Mucosa of rectum (tissue), 2 donors: ENCODE measurements at regions not wholly inside any gene's neighbourhood (a gene's known extent, or its start where the extent isn't known, plus 50 kb on each side); places are given as distances from the start of the nearest gene placed in this dataset.
"Not testable (repeated sequence)": the region's sequence is repeated elsewhere in the genome, so short reads cannot be mapped to it uniquely, and the experiment has no call there.

Experiments used
- H3K27ac ChIP-seq, 2 donors: one replicate each; pipeline ENCODE4 v1.7.0; 2013; ENCODE audit warnings: inconsistent platforms in 2 of 2, low read depth in 2 of 2, low read length in 2 of 2
- H3K27me3 ChIP-seq, 2 donors: one replicate each; pipeline ENCODE4 v1.7.0; 2013; ENCODE audit warnings: low read length in 2 of 2; ENCODE audit not compliant: control insufficient read depth in 2 of 2, insufficient read depth in 2 of 2
- H3K36me3 ChIP-seq, 2 donors: one replicate each; pipeline ENCODE4 v1.7.0; 2013; ENCODE audit warnings: low read length in 2 of 2; ENCODE audit not compliant: control insufficient read depth in 2 of 2, insufficient read depth in 2 of 2
- H3K4me1 ChIP-seq, 2 donors: one replicate each; pipeline ENCODE4 v1.7.0; 2013; ENCODE audit warnings: low read length in 2 of 2, mild to moderate bottlenecking in 1 of 2; ENCODE audit not compliant: control insufficient read depth in 2 of 2, insufficient read depth in 2 of 2
- H3K4me3 ChIP-seq, 2 donors: one replicate each; pipeline ENCODE4 v1.7.0; 2013; ENCODE audit warnings: low read length in 2 of 2
- H3K9ac ChIP-seq, 2 donors: one replicate each; pipeline ENCODE4 v1.7.0; 2013; ENCODE audit warnings: low read length in 2 of 2, low read depth in 1 of 2, mild to moderate bottlenecking in 1 of 2
- H3K9me3 ChIP-seq, 2 donors: one replicate each; pipeline ENCODE4 v1.7.0; 2013; ENCODE audit warnings: low read length in 2 of 2; ENCODE audit not compliant: control insufficient read depth in 2 of 2
- donor health status: healthy.
- donor health status: Normal muscosa, but diverticular disease.

DNA sequence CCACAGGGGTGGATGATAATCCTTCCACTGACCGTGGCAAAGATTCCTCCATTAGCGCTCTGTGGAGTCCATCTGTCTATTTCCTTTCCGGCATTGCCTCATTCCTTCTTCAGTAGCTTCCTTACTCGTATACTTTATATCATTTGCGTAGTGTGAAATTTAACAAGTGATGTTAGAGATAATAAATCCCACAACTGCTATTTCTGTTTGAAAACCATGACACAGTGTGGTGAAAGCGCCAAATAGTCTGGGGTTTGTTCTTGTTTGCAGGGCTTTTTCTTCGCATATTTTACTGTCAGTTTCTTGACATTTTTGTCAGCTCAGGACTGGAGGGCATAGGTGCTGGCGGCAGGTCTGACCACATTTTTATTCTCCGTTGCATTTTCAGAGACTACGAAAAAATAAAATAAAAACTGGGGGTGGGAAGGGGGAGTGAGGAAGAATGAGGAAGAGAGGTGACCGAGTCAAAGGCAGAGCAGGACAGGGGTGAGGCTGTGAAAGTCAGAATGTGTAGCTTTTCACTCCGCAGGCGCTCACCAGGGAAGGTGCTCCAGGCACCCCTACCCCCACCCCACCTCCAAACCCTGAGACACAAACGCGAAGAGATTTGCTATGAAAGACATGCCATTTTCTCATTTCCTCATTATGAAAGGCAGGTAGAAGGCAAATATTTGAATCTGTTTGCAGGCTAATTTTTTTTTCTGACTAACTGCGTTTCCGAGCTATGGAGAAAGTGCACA, 965.0 kb downstream of the MCTP2 start:
- Histone ChIP-seq H3K4me3 (no peak overlapping the region), H3K36me3 (no peaks in the 10 kb centered on the region), H3K27me3 (no peaks in the 10 kb centered on the region), H3K27ac (no peak overlapping the region), H3K9ac (no peak overlapping the region), H3K4me1 (no peaks in the 10 kb centered on the region), H3K9me3 (peaks cover 0 to 3% of the 10 kb centered on the region in 2 donors)

DNA sequence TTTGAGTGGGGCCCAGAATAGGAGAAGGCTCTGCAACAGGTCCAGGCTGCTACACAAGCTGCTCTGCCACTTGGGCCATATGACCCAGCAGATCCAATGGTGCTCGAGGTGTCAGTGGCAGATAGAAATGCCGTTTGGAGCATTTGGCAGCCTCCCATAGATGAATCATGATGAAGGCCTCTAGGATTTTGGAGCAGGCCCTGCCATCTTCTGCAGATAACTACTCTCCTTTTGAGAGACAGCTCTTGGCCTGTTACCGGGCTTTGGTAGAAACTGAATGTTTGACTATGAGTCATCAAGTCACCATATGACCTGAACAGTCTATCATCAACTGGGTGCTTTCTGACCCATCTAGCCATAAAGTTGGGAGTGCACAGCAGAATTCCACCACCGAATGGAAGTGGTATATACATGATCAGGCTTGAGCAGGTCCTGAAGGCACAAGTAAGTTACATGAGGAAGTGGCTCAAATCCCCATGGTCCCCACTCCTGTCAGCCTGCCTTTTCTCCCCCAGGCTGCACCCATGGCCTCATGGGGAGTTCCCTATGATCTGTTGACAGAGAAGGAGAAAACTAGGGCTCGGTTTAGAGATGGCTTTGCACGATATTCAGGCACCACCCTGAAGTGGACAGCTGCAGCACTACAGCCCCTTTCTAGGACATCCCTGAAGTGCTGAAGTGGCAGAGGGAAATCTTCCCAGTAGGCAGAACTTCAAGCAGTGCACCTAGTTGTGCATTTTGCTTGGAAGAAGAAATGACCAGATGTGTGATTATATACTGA, 971.4 kb downstream of the MCTP2 start:
- H3K36me3 ChIP-seq: no peaks in the 10 kb centered on the region
- no peak overlapping the region for H3K27ac ChIP-seq
- H3K9me3 ChIP-seq: peaks cover 2 to 5% of the 10 kb centered on the region in 2 donors
- no peak overlapping the region for H3K9ac ChIP-seq
- H3K4me1 ChIP-seq: no peaks in the 10 kb centered on the region
- no peaks in the 10 kb centered on the region for H3K27me3 ChIP-seq
- no peak overlapping the region for H3K4me3 ChIP-seq

DNA sequence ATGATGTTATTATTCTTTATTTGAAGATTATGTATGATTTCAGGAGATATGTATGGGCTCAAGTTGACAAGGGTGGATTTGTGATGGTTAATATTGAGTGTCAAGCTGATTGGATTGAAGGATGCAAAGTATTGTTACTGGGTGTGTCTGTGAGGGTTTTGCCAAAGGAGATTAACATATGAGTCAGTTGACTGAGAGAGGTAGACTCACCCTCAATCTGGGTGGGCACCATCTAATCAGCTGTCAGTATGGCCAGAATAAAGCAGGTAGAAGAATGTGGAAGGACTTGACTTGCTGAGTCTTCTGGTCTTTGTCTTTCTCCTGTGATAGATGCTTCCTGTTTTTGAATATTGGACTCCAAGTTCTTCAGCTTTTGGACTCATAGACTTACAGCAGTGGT, 973.7 kb downstream of the MCTP2 start:
- no peak overlapping the region for H3K27ac ChIP-seq
- no peaks in the 10 kb centered on the region for H3K36me3 ChIP-seq
- no peaks in the 10 kb centered on the region for H3K4me1 ChIP-seq
- H3K9ac ChIP-seq: no peak overlapping the region
- peaks cover 2% of the 10 kb centered on the region in 2 donors for H3K9me3 ChIP-seq
- H3K4me3 ChIP-seq: no peak overlapping the region
- H3K27me3 ChIP-seq: no peaks in the 10 kb centered on the region

DNA sequence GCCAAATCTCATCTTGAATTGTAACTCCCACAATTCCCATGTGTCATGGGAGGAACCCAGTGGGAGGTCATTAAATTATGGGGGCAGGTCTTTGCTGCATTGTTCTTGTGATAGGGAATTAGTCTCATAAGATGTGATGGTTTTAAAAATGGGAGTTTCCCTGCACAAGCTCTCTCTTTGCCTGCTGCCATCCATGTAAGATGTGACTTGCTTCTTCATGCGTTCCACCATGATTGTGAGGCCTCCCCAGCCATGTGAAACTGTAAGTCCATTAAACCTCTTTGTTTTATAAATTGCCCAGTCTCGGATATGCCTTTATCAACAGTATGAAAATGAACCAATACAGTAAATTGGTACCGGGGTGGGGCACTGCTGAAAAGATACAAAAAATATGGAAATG, 974.5 kb downstream of the MCTP2 start:
- H3K4me3 ChIP-seq, H3K4me1 ChIP-seq, H3K9me3 ChIP-seq, H3K9ac ChIP-seq, H3K27ac ChIP-seq, H3K27me3 ChIP-seq, H3K36me3 ChIP-seq: not testable (repeated sequence)

DNA sequence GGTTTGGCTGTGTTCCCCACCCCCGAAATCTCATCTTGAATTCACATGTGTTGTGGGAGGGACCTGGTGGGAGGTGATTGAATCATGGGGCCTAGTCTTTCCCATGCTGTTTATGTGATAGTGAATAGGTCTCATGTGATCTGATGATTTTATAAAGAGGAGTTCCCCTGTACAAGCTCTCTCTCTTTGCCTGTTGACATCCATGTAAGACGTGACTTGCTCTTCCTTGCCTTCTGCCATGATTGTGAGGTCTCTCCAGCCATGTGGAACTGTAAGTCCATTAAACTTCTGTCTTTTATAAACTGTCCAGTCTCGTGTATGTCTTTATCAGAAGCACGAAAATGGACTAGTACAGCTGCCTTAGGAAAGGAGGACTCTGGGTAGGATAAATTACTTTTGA, 976.7 kb downstream of the MCTP2 start:
- H3K4me1 ChIP-seq: no peaks in the 10 kb centered on the region
- H3K9ac ChIP-seq: no peak overlapping the region
- H3K27me3 ChIP-seq: no peaks in the 10 kb centered on the region
- no peak overlapping the region for H3K4me3 ChIP-seq
- no peak overlapping the region for H3K27ac ChIP-seq
- peaks cover 2 to 4% of the 10 kb centered on the region in 2 donors for H3K9me3 ChIP-seq
- H3K36me3 ChIP-seq: no peaks in the 10 kb centered on the region

DNA sequence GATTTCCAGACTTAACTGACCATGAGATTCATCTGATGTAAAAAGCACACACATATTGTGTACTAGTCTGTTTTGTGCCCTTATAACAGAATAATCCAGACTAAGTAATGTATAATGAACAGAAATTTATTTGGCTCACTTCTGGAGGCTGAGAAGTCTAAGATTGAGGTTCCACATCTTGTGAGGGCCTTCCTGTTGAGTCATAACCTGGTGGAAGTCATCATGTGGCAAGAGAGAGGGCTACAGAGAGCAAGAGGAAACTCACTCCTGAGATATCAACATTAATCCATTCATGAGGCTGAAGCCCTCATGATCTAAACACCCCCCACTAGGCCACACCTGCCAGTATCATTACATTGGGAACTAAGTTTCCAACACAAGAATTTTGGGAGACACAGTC, 977.6 kb downstream of the MCTP2 start:
- Histone ChIP-seq H3K9me3 (peaks cover 2 to 4% of the 10 kb centered on the region in 2 donors), H3K4me1 (no peaks in the 10 kb centered on the region), H3K27ac (no peak overlapping the region), H3K9ac (no peak overlapping the region), H3K36me3 (no peaks in the 10 kb centered on the region), H3K4me3 (no peak overlapping the region), H3K27me3 (no peaks in the 10 kb centered on the region)

DNA sequence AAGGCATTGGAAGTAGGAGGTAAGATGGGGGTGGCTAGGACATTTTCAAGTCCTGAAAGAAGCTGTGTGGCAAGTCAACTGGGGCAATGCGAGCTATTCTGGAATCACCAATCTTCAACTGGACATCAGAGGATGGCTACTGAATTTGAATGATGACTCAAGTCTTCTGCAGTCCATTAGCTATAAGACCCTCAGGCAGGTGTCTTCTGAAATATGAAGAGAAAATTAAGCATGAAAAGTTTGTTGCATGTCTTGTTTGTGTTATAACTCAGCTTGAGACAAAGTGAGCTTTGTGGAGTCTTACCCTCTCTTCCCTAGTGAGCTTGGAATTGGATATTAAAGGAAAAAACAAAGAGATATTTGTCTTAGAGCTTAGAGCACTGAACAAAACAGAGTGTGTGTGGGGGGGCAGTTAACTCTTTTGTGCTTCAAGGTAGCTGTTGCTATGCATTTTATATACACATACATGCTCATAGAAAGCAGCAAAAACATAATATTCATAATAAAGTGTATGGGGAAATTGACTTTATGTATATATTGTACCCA, 979.1 kb downstream of the MCTP2 start:
- Histone ChIP-seq H3K4me3 (no peak overlapping the region), H3K27me3 (no peaks in the 10 kb centered on the region), H3K27ac (no peak overlapping the region), H3K9me3 (peaks cover 0 to 4% of the 10 kb centered on the region in 2 donors), H3K36me3 (no peaks in the 10 kb centered on the region), H3K9ac (no peak overlapping the region), H3K4me1 (no peaks in the 10 kb centered on the region)

DNA sequence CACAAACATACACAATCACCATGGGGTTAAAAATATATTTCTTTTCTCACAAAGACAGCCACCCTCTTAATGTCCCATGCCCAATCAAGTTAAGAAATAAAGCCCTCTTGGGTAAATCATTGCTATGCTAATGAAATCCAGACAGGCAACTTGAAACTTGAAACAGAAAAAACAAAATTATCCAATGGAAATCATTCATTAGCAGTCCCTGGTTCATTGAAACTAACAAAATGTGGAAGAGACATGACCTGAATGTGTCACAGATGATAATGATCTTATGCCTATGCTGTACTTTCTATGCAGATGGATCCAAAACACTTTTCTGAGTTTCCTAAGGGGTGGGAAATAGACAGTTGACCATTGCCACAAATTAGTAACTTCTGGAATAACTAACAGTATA, 983.7 kb downstream of the MCTP2 start:
- H3K9ac ChIP-seq: no peak overlapping the region
- H3K4me1 ChIP-seq: no peaks in the 10 kb centered on the region
- H3K4me3 ChIP-seq: no peak overlapping the region
- no peaks in the 10 kb centered on the region for H3K36me3 ChIP-seq
- peaks cover 0 to 2% of the 10 kb centered on the region in 2 donors for H3K9me3 ChIP-seq
- H3K27me3 ChIP-seq: no peaks in the 10 kb centered on the region
- no peak overlapping the region for H3K27ac ChIP-seq

DNA sequence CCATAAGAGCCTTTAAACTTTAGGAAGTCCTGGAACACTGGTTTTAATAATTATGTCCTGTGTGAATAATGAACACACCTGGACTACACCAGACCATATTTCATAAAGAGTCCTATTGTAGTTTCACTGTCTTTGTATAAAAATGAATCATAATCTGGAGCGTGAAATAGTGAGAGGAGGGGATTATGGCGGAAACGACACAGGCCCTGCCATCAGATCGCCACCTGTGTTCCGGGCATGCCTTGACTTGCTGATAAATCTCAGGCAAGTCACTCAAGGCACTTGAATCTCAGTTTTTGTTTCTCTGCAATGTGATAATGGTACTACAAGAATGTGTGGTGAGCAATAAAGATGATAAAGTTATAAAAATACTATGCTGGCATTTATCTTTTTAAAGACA, 995.5 kb downstream of the MCTP2 start:
- Histone ChIP-seq H3K9ac (no peak overlapping the region), H3K27me3 (no peaks in the 10 kb centered on the region), H3K36me3 (no peaks in the 10 kb centered on the region), H3K4me3 (no peak overlapping the region), H3K27ac (no peak overlapping the region), H3K9me3 (peaks cover 0 to 3% of the 10 kb centered on the region in 2 donors), H3K4me1 (no peaks in the 10 kb centered on the region)

DNA sequence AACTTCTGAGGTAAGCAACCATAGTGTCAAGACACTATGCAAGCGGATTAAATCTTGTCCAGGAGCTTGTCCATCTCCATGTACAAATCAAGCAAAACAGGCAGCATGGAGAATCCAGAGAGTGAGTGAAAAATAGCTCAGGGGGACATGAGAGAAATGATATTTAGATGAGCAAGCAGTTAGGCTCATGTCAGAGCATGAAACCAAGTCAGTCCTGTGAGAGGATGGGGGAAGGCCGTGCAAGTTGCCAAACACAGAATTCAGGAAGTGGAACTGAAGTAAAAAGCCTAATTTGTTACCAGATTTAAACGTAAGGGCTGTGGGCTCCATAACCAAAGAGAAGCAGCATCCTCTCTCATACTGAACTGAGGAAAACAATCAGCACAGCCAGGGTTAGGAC, 995.9 kb downstream of the MCTP2 start:
- Histone ChIP-seq H3K9me3 (peaks cover 0 to 3% of the 10 kb centered on the region in 2 donors), H3K9ac (no peak overlapping the region), H3K4me1 (no peaks in the 10 kb centered on the region), H3K27ac (no peak overlapping the region), H3K36me3 (no peaks in the 10 kb centered on the region), H3K27me3 (no peaks in the 10 kb centered on the region), H3K4me3 (no peak overlapping the region)
